K562 (cell line): ENCODE measurements at regions not wholly inside any gene's neighbourhood (a gene's known extent, or its start where the extent isn't known, plus 50 kb on each side); places are given as distances from the start of the nearest gene placed in this dataset.

Experiments used
- ATAC-seq: fragments of 200-7000 bp; cut with Tn5 transposase; 3 replicates; pipeline ENCODE4 v1.9.1; 2020; ENCODE audit warnings: moderate library complexity
- BruUV-seq: library from RNA; stranded (reverse); fragments of 400-500 nt; replicated peaks from 2 replicates; lab custom pipeline; 2021; lab: Mats Ljungman, UMichigan
- CTCF ChIA-PET: fragments of 300-600 bp; formaldehyde crosslinking; extraction: SDS; loops from one replicate; lab custom pipeline; 2021; ENCODE audit warnings: low intra/inter-chr PET ratio; lab: Yijun Ruan, JAX
- POLR2A ChIA-PET: fragments of 300-600, 350-650 bp; sonication (Branson Sonifier 250); formaldehyde crosslinking; extraction: SDS; loops from one replicate; lab custom pipeline; 2021; ENCODE audit warnings: antibody characterized with exemption, inconsistent platforms; lab: Yijun Ruan, JAX
- DNase-seq, 4 experiments: peaks; one replicate each; pipeline versions ENCODE4 v3.0.0 to v3.0.0-alpha.2; 2011 to 2018; ENCODE audit warnings: low spot score in 3 of 4, mixed read lengths in 3 of 4; ENCODE audit errors: extremely low read depth in 1 of 4
- FAIRE-seq: peaks from 2 replicates; lab custom pipeline; 2011; peaks lifted over from hg19 to GRCh38; lab: Jason Lieb, UNC
- H2AFZ ChIP-seq: 2 replicates; pipeline ENCODE4 v1.6.0; 2011; ENCODE audit warnings: low read depth, low read length, control low read depth, inconsistent platforms
- H3K27ac ChIP-seq: fragments of 200-600 bp; 3 replicates; pipeline ENCODE4 v1.8.0; 2011; ENCODE audit warnings: low read depth, mild to moderate bottlenecking, control low read depth, inconsistent platforms, low read length, moderate library complexity, mixed read lengths; ENCODE audit errors: extremely low read depth
- H3K27me3 ChIP-seq, 2 experiments: fragments of 300-600 bp in 1 of 2; 2 replicates in 1 of 2; 3 replicates in 1 of 2; pipeline versions ENCODE4 v1.6.0 to v1.8.0; 2011; ENCODE audit warnings: inconsistent platforms in 2 of 2, low read length in 2 of 2, mild to moderate bottlenecking in 1 of 2, mixed read lengths in 1 of 2, moderate library complexity in 1 of 2; ENCODE audit not compliant: control insufficient read depth in 2 of 2, insufficient read depth in 2 of 2
- H3K36me3 ChIP-seq: fragments of 300-600 bp; 3 replicates; pipeline ENCODE4 v1.8.0; 2011; ENCODE audit warnings: mild to moderate bottlenecking, low read length, inconsistent platforms; ENCODE audit not compliant: control insufficient read depth, insufficient read depth
- H3K4me1 ChIP-seq, 2 experiments: fragments of 200-600 bp in 1 of 2; replicated peaks in 1 of 2; 2 replicates in 1 of 2; 3 replicates in 1 of 2; pipeline versions ENCODE4 v1.5.1 to v1.8.0; 2011; ENCODE audit warnings: inconsistent platforms in 2 of 2, low read length in 2 of 2, mild to moderate bottlenecking in 1 of 2, mixed read lengths in 1 of 2, moderate library complexity in 1 of 2; ENCODE audit not compliant: control insufficient read depth in 2 of 2, insufficient read depth in 2 of 2
- H3K4me2 ChIP-seq: 2 replicates; pipeline ENCODE4 v1.6.1; 2011; ENCODE audit warnings: low read length, control low read depth, inconsistent platforms, mixed read lengths; ENCODE audit not compliant: insufficient read depth
- H3K4me3 ChIP-seq: fragments of 200-600 bp; sonication (generic), shearing (Covaris generic); 2 replicates; pipeline ENCODE4 v1.5.1; 2016; ENCODE audit warnings: control low read depth, inconsistent platforms
- H3K79me2 ChIP-seq: fragments of 200-600 bp; 3 replicates; pipeline ENCODE4 v1.8.0; 2011; ENCODE audit warnings: low read length, inconsistent platforms; ENCODE audit not compliant: control insufficient read depth, insufficient read depth
- H3K9ac ChIP-seq, 2 experiments: 2 replicates each; pipeline versions ENCODE4 v1.6.0 to v1.6.1; 2011; ENCODE audit warnings: low read depth in 2 of 2, low read length in 2 of 2, control low read depth in 1 of 2, inconsistent platforms in 1 of 2, mild to moderate bottlenecking in 1 of 2, mixed read lengths in 1 of 2; ENCODE audit not compliant: insufficient read depth in 1 of 2
- H3K9me1 ChIP-seq: one replicate; pipeline ENCODE4 v1.6.0; 2011; ENCODE audit warnings: inconsistent platforms, mild to moderate bottlenecking, low read length, moderate library complexity; ENCODE audit not compliant: control insufficient read depth, insufficient read depth
- H3K9me3 ChIP-seq: replicated peaks from 2 replicates; pipeline ENCODE4 v1.5.1; 2011; ENCODE audit warnings: low read depth, low read length, inconsistent platforms; ENCODE audit not compliant: control insufficient read depth, insufficient read depth
- H4K20me1 ChIP-seq: replicated peaks from 2 replicates; pipeline ENCODE4 v1.6.1; 2011; ENCODE audit warnings: low read length, inconsistent platforms, mixed read lengths; ENCODE audit not compliant: control insufficient read depth, insufficient read depth
- AFF1 ChIP-seq, 2 experiments: fragments of 450-650 bp; IDR thresholded peaks; 2 replicates each; pipeline ENCODE4 v1.6.1; 2018; ENCODE audit warnings: mild to moderate bottlenecking in 2 of 2, low read depth in 1 of 2; ENCODE audit not compliant: partially characterized antibody in 2 of 2
- CREB3 ChIP-seq: fragments of 450-650 bp; conservative IDR thresholded peaks from 2 replicates; pipeline ENCODE4 v1.6.1; 2016; ENCODE audit warnings: missing genetic modification characterization, low read depth, mild to moderate bottlenecking, missing compliant biosample characterization, moderate library complexity
- FOXK2 ChIP-seq, 2 experiments: fragments of 450-650 bp; IDR thresholded peaks in 1 of 2; conservative IDR thresholded peaks in 1 of 2; 2 replicates each; pipeline ENCODE4 v1.6.1; 2016; ENCODE audit warnings: low read depth in 2 of 2, mild to moderate bottlenecking in 1 of 2
- MAFK ChIP-seq: IDR thresholded peaks from 2 replicates; pipeline ENCODE4 v1.6.1; 2011; ENCODE audit warnings: low read length, improper control_type of control experiment
- SNIP1 ChIP-seq: fragments of 450-650 bp; IDR thresholded peaks from 2 replicates; pipeline ENCODE4 v1.7.1; 2017; ENCODE audit warnings: low read depth, mild to moderate bottlenecking
- STAT6 ChIP-seq: sonication (generic); formaldehyde crosslinking; IDR thresholded peaks from 2 replicates; pipeline ENCODE4 v1.8.1; 2023; ENCODE audit warnings: mild to moderate bottlenecking, missing genetic modification reagents
- TAF15 ChIP-seq: fragments of 200-400 bp; formaldehyde crosslinking; IDR thresholded peaks from 2 replicates; pipeline ENCODE4 v1.6.1; 2017; ENCODE audit warnings: mild to moderate bottlenecking, low read depth, low read length, moderate library complexity
- WGBS: fragments of 100-300 bp; shearing (Covaris generic); methylation state at CpG from one replicate; pipeline ENCODE4 v1.1.6; 2016; ENCODE audit warnings: low coverage, mixed read lengths; ENCODE audit not compliant: insufficient coverage; ENCODE audit errors: missing lambda C conversion rate; 5-methylcytosine and 5-hydroxymethylcytosine counted together
- in situ Hi-C: fragments of 300-500 bp; cut with MboI; formaldehyde crosslinking; loops from 4 replicates; pipeline ENCODE4 v1.15.0; 2018; ENCODE audit warnings: inconsistent platforms, mixed read lengths
- intact Hi-C: fragments of 100-400 bp; cut with micrococcal nuclease; formaldehyde crosslinking; loops from 2 replicates; pipeline ENCODE4 v1.14.2; 2022

- FAIRE-seq (no peak), ATAC-seq (no peak), DNase-seq (no peak)
- H3K9me3 ChIP-seq = no peaks in the 10 kb centered on the region
- no peaks in the 10 kb centered on the region for H3K9me1 ChIP-seq
- no peak overlapping the region for H3K9ac ChIP-seq
- no peak overlapping the region for H3K4me3 ChIP-seq
- CTCF ChIA-PET = no interaction called here
- no peak overlapping the region for H3K4me2 ChIP-seq
- H3K79me2 ChIP-seq = no peaks in the 10 kb centered on the region
- in situ Hi-C loops (no loop called here), intact Hi-C loops (no loop called here)
- no peaks in the 10 kb centered on the region for H3K36me3 ChIP-seq
- BruUV-seq = no TSS peak
- TF ChIP-seq STAT6 (CRISPR knock-in tag) = no peak
- no peak for TF ChIP-seq TAF15
- no peak for TF ChIP-seq SNIP1
- WGBS = 0% methylated on average over 2 of the region's 2 CpGs
- H3K4me1 ChIP-seq = no peaks in the 10 kb centered on the region
- no peaks in the 10 kb centered on the region for H3K27me3 ChIP-seq
- H2AFZ ChIP-seq = no peak overlapping the region
- POLR2A ChIA-PET = no interaction called here
- no peak overlapping the region for H3K27ac ChIP-seq
- H4K20me1 ChIP-seq = no peaks in the 10 kb centered on the region
Measured at GRCh38 chr9:75333624-75334023, 245.3 kb downstream of the OSTF1 start.

- intact Hi-C loops (no loop called here), in situ Hi-C loops (no loop called here)
- Histone ChIP-seq H3K27me3 (no peaks in the 10 kb centered on the region), H3K4me1 (no peaks in the 10 kb centered on the region), H3K36me3 (no peaks in the 10 kb centered on the region), H2AFZ (no peak overlapping the region), H3K79me2 (no peaks in the 10 kb centered on the region), H3K9me3 (no peaks in the 10 kb centered on the region), H3K27ac (no peak overlapping the region), H4K20me1 (no peaks in the 10 kb centered on the region), H3K9ac (no peak overlapping the region), H3K4me2 (no peak overlapping the region), H3K4me3 (no peak overlapping the region), H3K9me1 (no peaks in the 10 kb centered on the region)
- DNase-seq (no peak), ATAC-seq (no peak), FAIRE-seq (no peak)
- WGBS = 0% methylated on average over 1 of the region's 1 CpG
- no TSS peak for BruUV-seq
- POLR2A ChIA-PET = no interaction called here
- TF ChIP-seq FOXK2 (conservative IDR thresholded peaks at IDR 0.05 in 1 of 2, IDR thresholded peaks at IDR 0.05 in 1 of 2; ENCODE audit: low read depth in 2 of 2) (no peak), AFF1 (IDR thresholded peaks at IDR 0.05; ENCODE audit: low read depth in 1 of 2, partially characterized antibody in 2 of 2) (no peak), MAFK (no peak), CREB3 (no peak)
- CTCF ChIA-PET = no interaction called here
Measured at GRCh38 chr9:75358846-75359245, 270.5 kb downstream of the OSTF1 start.
